Peyer's patch (tissue), 4 donors: ENCODE measurements at regions not wholly inside any gene's neighbourhood (a gene's known extent, or its start where the extent isn't known, plus 50 kb on each side); places are given as distances from the start of the nearest gene placed in this dataset.

Source experiments
- POLR2A ChIP-seq, 2 donors: fragments of 450-650 bp; IDR thresholded peaks; one replicate each; pipeline ENCODE4 v1.5.1; 2017; ENCODE audit warnings: antibody characterized with exemption in 2 of 2, mild to moderate bottlenecking in 2 of 2, moderate library complexity in 2 of 2
- TF ChIP-seq, protein P1 (sequence below), 6 experiments: fragments of 450-650 bp in 4 of 6; fragments of 200-600 bp in 2 of 6; sonication (generic) in 1 of 6; IDR thresholded peaks; one replicate each; pipeline ENCODE4 v1.5.1; 2017 to 2019; ENCODE audit warnings: antibody characterized with exemption in 6 of 6, mild to moderate bottlenecking in 3 of 6, moderate library complexity in 1 of 6

DNA sequence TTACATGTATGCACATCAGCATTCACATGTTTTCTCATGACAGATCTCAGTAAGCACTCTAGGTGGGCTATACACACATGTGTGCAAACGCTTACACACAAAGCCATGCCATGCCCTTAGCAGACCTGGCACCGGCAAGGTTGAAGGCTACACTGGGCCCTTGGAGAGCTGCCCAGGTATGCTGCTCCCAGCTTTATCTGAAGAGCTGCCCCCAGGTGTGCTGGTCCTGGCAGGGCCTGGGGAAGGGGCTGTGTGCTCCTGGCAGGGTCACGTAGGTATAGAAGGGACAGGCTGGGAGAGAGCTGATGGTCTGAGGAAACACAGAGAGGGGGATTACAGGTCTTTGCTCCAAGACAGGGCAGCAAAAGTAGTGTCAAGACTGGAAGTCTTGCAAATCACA, 146.7 kb upstream of the VANGL1 start:
- TF ChIP-seq, protein P1, sequence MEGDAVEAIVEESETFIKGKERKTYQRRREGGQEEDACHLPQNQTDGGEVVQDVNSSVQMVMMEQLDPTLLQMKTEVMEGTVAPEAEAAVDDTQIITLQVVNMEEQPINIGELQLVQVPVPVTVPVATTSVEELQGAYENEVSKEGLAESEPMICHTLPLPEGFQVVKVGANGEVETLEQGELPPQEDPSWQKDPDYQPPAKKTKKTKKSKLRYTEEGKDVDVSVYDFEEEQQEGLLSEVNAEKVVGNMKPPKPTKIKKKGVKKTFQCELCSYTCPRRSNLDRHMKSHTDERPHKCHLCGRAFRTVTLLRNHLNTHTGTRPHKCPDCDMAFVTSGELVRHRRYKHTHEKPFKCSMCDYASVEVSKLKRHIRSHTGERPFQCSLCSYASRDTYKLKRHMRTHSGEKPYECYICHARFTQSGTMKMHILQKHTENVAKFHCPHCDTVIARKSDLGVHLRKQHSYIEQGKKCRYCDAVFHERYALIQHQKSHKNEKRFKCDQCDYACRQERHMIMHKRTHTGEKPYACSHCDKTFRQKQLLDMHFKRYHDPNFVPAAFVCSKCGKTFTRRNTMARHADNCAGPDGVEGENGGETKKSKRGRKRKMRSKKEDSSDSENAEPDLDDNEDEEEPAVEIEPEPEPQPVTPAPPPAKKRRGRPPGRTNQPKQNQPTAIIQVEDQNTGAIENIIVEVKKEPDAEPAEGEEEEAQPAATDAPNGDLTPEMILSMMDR (IDR thresholded peaks at IDR 0.05) = no peak
- no peak for TF ChIP-seq POLR2A (IDR thresholded peaks at IDR 0.05)
